DND-41 (cell line): ENCODE measurements at regions not wholly inside any gene's neighbourhood (a gene's known extent, or its start where the extent isn't known, plus 50 kb on each side); places are given as distances from the start of the nearest gene placed in this dataset.
"Not testable (repeated sequence)": the region's sequence is repeated elsewhere in the genome, so short reads cannot be mapped to it uniquely, and the experiment has no call there.

Source experiments
- ATAC-seq: fragments of 200-7000 bp; cut with Tn5 transposase; 3 replicates; pipeline ENCODE4 v1.9.1; 2021; ENCODE audit warnings: low read depth; ENCODE audit not compliant: insufficient read depth
- DNase-seq: peaks from one replicate; pipeline ENCODE4 v3.0.0-alpha.2; 2020
- H2AFZ ChIP-seq: 2 replicates; pipeline ENCODE4 v1.6.0; 2012; ENCODE audit warnings: low read depth, low read length
- H3K27ac ChIP-seq: 2 replicates; pipeline ENCODE4 v1.5.1; 2012; ENCODE audit warnings: low read length, inconsistent platforms
- H3K27me3 ChIP-seq: fragments of 200-600 bp; sonication (generic); 2 replicates; pipeline ENCODE4 v1.6.0; 2012; ENCODE audit warnings: low read length, mild to moderate bottlenecking, inconsistent platforms; ENCODE audit not compliant: insufficient read depth, poor library complexity
- H3K36me3 ChIP-seq: 2 replicates; pipeline ENCODE4 v1.5.1; 2012; ENCODE audit warnings: low read length, inconsistent platforms; ENCODE audit not compliant: insufficient read depth
- H3K4me1 ChIP-seq: 2 replicates; pipeline ENCODE4 v1.5.1; 2012; ENCODE audit warnings: mild to moderate bottlenecking, low read length; ENCODE audit not compliant: insufficient read depth
- H3K4me2 ChIP-seq: 2 replicates; pipeline ENCODE4 v1.6.0; 2012; ENCODE audit warnings: mild to moderate bottlenecking, moderate library complexity, low read length, inconsistent platforms; ENCODE audit not compliant: insufficient read depth
- H3K4me3 ChIP-seq, 2 experiments: fragments of 200-600 bp in 1 of 2; shearing (Covaris generic) in 1 of 2; 2 replicates each; pipeline ENCODE4 v1.5.1; 2012 to 2016; ENCODE audit warnings: inconsistent platforms in 2 of 2, low read length in 2 of 2, mild to moderate bottlenecking in 2 of 2, low read depth in 1 of 2, moderate library complexity in 1 of 2
- H3K79me2 ChIP-seq: 2 replicates; pipeline ENCODE4 v1.6.0; 2012; ENCODE audit warnings: low read length, inconsistent platforms; ENCODE audit not compliant: insufficient read depth
- H3K9ac ChIP-seq: 2 replicates; pipeline ENCODE4 v1.6.0; 2012; ENCODE audit warnings: low read depth, mild to moderate bottlenecking, inconsistent platforms, low read length, moderate library complexity
- H3K9me3 ChIP-seq: 2 replicates; pipeline ENCODE4 v1.5.1; 2012; ENCODE audit warnings: low read length, moderate library complexity, mild to moderate bottlenecking, inconsistent platforms; ENCODE audit not compliant: insufficient read depth, severe bottlenecking
- H4K20me1 ChIP-seq: 2 replicates; pipeline ENCODE4 v1.6.0; 2012; ENCODE audit warnings: low read length; ENCODE audit not compliant: insufficient read depth
- CTCF ChIP-seq: IDR thresholded peaks from 2 replicates; pipeline ENCODE4 v1.5.1; 2012; ENCODE audit warnings: borderline replicate concordance, low read length, moderate library complexity, mild to moderate bottlenecking; ENCODE audit not compliant: poor library complexity, severe bottlenecking; ENCODE audit errors: extremely low read depth
- EZH2 ChIP-seq: IDR thresholded peaks from 3 replicates; pipeline ENCODE4 v1.6.1; 2012; ENCODE audit warnings: borderline replicate concordance, low read depth, mild to moderate bottlenecking, moderate library complexity, low read length, inconsistent platforms; ENCODE audit not compliant: severe bottlenecking

- no peak overlapping the region for H3K4me3 ChIP-seq
- H4K20me1 ChIP-seq, result no peaks in the 10 kb centered on the region
- H3K27ac ChIP-seq, result no peak overlapping the region
- ATAC-seq, result no peak
- no peaks in the 10 kb centered on the region for H3K79me2 ChIP-seq
- H3K27me3 ChIP-seq, result no peaks in the 10 kb centered on the region
- no peaks in the 10 kb centered on the region for H3K36me3 ChIP-seq
- no peak for DNase-seq
- TF ChIP-seq CTCF, result no peak
- H3K4me2 ChIP-seq, result no peak overlapping the region
- H3K9me3 ChIP-seq, result no peaks in the 10 kb centered on the region
- no peak overlapping the region for H3K9ac ChIP-seq
- no peak overlapping the region for H2AFZ ChIP-seq
- H3K4me1 ChIP-seq, result no peaks in the 10 kb centered on the region
Measured at GRCh38 chr4:18435781-18436180, 414.2 kb upstream of the LCORL start.

DNA sequence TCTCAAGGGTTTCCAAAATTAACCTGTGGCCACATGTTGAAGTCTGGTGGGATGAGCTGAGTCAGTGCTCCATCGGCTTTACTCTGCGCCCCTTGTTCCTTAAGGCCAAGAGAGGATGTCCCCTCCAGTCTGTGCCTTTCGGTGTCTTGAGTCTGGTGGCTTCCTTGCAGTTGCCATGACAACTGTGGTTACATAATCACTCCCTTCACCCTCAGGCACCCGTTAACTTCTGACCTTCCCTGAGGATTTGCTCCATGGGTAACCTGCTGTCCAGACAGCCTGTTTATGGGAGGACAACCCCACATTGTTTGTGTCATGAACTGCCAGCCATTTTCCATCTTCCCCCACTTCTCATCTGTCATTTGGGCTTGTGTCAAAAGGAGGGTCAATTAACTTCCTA lies 401.1 kb upstream of the LCORL start:
- Histone ChIP-seq H4K20me1 (no peaks in the 10 kb centered on the region), H3K9me3 (no peaks in the 10 kb centered on the region), H3K4me1 (no peaks in the 10 kb centered on the region), H3K36me3 (no peaks in the 10 kb centered on the region), H3K4me3 (no peak overlapping the region), H3K9ac (no peak overlapping the region), H3K4me2 (no peak overlapping the region), H3K27ac (no peak overlapping the region), H3K27me3 (no peaks in the 10 kb centered on the region), H2AFZ (no peak overlapping the region), H3K79me2 (no peaks in the 10 kb centered on the region)
- TF ChIP-seq EZH2 (no peak), CTCF (no peak)
- ATAC-seq, result no peak
- DNase-seq, result no peak

DNA sequence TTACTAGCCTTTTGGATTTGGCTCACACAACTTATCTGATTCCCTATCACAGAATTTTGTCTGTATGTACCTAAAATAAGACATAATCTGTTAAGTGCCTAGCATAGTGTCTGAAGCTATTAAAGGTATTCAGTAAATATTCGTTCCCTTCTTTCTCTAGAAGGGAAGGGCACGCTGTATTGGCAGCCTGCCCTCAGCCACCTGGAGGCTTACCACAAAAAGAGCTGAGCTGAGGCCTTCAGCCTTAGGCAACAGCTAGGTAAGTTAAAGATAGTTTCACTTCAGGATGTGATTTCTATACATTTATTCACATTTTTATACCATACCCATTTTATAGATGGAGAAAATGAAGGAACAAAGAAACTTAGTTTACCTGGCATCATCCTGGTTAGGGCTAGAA lies 400.0 kb upstream of the LCORL start:
- TF ChIP-seq CTCF (no peak), EZH2 (no peak)
- H3K4me1 ChIP-seq, result no peaks in the 10 kb centered on the region
- no peak for DNase-seq
- ATAC-seq, result no peak
- H3K27ac ChIP-seq, result no peak overlapping the region
- H3K4me3 ChIP-seq, result no peak overlapping the region
- H3K9ac ChIP-seq, result no peak overlapping the region
- no peaks in the 10 kb centered on the region for H3K27me3 ChIP-seq
- H3K79me2 ChIP-seq, result no peaks in the 10 kb centered on the region
- H2AFZ ChIP-seq, result no peak overlapping the region
- H4K20me1 ChIP-seq, result no peaks in the 10 kb centered on the region
- H3K4me2 ChIP-seq, result no peak overlapping the region
- H3K9me3 ChIP-seq, result no peaks in the 10 kb centered on the region
- no peaks in the 10 kb centered on the region for H3K36me3 ChIP-seq

- DNase-seq (no peak), ATAC-seq (no peak)
- Histone ChIP-seq H3K27me3 (no peaks in the 10 kb centered on the region), H3K4me1 (no peaks in the 10 kb centered on the region), H3K4me2 (no peak overlapping the region), H3K9me3 (no peaks in the 10 kb centered on the region), H3K36me3 (no peaks in the 10 kb centered on the region), H3K4me3 (no peak overlapping the region), H3K9ac (no peak overlapping the region), H3K27ac (no peak overlapping the region), H3K79me2 (no peaks in the 10 kb centered on the region), H2AFZ (no peak overlapping the region), H4K20me1 (no peaks in the 10 kb centered on the region)
- no peak for TF ChIP-seq CTCF
- no peak for TF ChIP-seq EZH2
Measured at GRCh38 chr4:18419780-18420179, 398.2 kb upstream of the LCORL start.

DNA sequence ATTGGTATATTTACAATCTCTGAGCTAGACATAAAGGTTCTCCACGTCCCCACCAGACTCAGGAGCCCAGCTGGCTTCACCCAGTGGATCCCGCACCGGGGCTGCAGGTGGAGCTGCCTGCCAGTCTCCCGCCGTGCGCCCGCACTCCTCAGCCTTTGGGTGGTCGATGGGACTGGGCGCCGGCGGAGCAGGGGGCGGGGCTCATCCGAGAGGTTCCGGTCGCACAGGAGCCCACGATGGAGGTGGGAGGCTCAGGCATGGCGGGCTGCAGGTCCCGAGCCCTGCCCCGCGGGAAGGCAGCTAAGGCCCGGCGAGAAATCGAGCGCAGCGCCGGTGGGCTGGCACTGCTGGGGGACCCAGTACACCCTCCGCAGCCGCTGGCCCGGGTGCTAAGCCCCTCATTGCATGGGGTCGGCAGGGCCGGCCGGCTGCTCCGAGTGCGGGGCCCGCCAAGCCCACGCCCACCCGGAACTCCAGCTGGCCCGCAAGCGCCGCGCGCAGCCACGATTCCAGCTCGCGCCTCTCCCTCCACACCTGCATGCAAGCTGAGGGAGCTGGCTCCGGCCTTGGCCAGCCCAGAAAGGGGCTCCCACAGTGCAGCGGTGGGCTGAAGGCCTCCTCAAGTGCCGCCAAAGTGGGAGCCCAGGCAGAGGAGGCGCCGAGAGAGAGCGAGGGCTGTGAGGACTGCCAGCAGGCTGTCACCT lies 396.8 kb upstream of the LCORL start:
- H2AFZ ChIP-seq, H3K9ac ChIP-seq, H3K36me3 ChIP-seq, H3K4me2 ChIP-seq, H4K20me1 ChIP-seq, H3K4me3 ChIP-seq, ATAC-seq, DNase-seq, H3K79me2 ChIP-seq, H3K27me3 ChIP-seq, H3K4me1 ChIP-seq, H3K9me3 ChIP-seq, H3K27ac ChIP-seq: not testable (repeated sequence)
